ENCODE measurements at regions not wholly inside any gene's neighbourhood (a gene's known extent, or its start where the extent isn't known, plus 50 kb on each side); places are given as distances from the start of the nearest gene placed in this dataset.

DNA sequence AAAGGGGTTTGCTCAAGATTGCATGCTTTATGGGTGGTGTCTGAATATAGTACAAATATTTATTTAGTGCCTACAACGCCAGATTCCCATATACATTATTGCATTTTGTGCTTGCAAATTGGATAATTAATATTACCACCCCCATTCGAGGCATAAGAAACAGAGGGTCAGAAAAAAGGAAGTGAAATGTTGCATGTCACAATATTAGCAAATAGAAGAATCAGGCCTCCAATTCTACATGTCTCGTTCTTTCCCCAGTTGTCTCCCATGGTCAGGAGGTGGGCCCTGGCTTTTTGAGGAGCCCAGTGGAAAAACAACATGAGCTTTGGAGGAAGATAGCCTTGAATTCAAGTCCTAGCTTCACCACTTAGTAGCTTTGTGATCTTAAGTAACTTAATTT, 98.1 kb upstream of the CCDC112 start:
- Histone ChIP-seq H3K79me2 (ENCODE audit: insufficient read depth, low read depth, low read length) (no peaks in the 10 kb centered on the region), H3K9me2 (ENCODE audit: insufficient read depth, low read length) (no peaks in the 10 kb centered on the region), H3K4me2 (ENCODE audit: low read length) (no peak overlapping the region), H4K20me1 (ENCODE audit: insufficient read depth, low read length) (no peaks in the 10 kb centered on the region), H3K9me3 (ENCODE audit: low read length) (no peaks in the 10 kb centered on the region), H3K4me3 (ENCODE audit: low read depth, low read length, poor library complexity, severe bottlenecking) (no peak overlapping the region), H3K4me1 (ENCODE audit: insufficient read depth, low read length, poor library complexity, severe bottlenecking) (no peaks in the 10 kb centered on the region), H3K36me3 (ENCODE audit: insufficient read depth, low read length) (no peaks in the 10 kb centered on the region), H2AFZ (ENCODE audit: low read length) (no peak overlapping the region), H3K27ac (ENCODE audit: low read depth, low read length, poor library complexity, severe bottlenecking) (no peak overlapping the region)
- CTCF ChIA-PET (ENCODE audit: unreplicated experiment), result no interaction called here
- POLR2A ChIA-PET, result no interaction called here
- no peak for DNase-seq (ENCODE audit: low spot score)
- intact Hi-C loops (cut with micrococcal nuclease; ENCODE audit: unreplicated experiment), result no loop called here
- no TSS peak for BruUV-seq (replicated peaks)
- TF ChIP-seq CTCF (conservative IDR thresholded peaks at IDR 0.05; ENCODE audit: low read length) (no peak), EZH2phosphoT487 (IDR thresholded peaks at IDR 0.05; ENCODE audit: borderline replicate concordance, low read depth, low read length) (no peak)

DNA sequence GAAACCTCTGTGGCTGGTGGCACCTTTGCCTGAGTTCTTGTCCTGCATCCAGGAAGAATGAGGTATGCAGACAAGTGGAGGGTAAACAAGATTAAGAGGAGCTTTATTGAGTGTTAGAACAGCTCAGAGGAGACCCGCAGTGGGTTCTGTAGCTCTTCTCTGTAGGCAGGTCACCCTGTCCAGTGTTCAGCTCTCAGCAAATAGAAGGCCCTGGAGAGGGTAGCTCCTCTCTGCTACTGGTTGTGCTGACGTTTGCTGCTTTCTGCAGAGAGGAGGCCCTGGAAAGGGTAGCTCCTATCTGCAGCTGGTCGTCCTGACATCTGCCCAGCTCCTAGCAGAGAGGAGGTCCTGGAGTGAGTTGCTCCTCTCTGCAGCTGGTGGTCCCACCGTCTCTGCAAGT, 96.8 kb upstream of the CCDC112 start:
- intact Hi-C loops (cut with micrococcal nuclease; ENCODE audit: unreplicated experiment), result no loop called here
- Histone ChIP-seq H3K4me3 (ENCODE audit: low read depth, low read length, poor library complexity, severe bottlenecking) (no peak overlapping the region), H4K20me1 (ENCODE audit: insufficient read depth, low read length) (no peaks in the 10 kb centered on the region), H2AFZ (ENCODE audit: low read length) (no peak overlapping the region), H3K9me3 (ENCODE audit: low read length) (no peaks in the 10 kb centered on the region), H3K27ac (ENCODE audit: low read depth, low read length, poor library complexity, severe bottlenecking) (no peak overlapping the region), H3K9me2 (ENCODE audit: insufficient read depth, low read length) (no peaks in the 10 kb centered on the region), H3K79me2 (ENCODE audit: insufficient read depth, low read depth, low read length) (no peaks in the 10 kb centered on the region), H3K36me3 (ENCODE audit: insufficient read depth, low read length) (no peaks in the 10 kb centered on the region), H3K4me1 (ENCODE audit: insufficient read depth, low read length, poor library complexity, severe bottlenecking) (no peaks in the 10 kb centered on the region), H3K4me2 (ENCODE audit: low read length) (no peak overlapping the region)
- no peak for TF ChIP-seq EZH2phosphoT487 (IDR thresholded peaks at IDR 0.05; ENCODE audit: borderline replicate concordance, low read depth, low read length)
- TF ChIP-seq CTCF (conservative IDR thresholded peaks at IDR 0.05; ENCODE audit: low read length), result no peak
- no peak for DNase-seq (ENCODE audit: low spot score)
- no TSS peak for BruUV-seq (replicated peaks)
- POLR2A ChIA-PET, result interaction anchor here (1.0 to 1.5 kb wide), 2 partner anchors 9 to 10 kb away, joined by 4 read pairs; no protein-coding TSS in a partner anchor
- CTCF ChIA-PET (ENCODE audit: unreplicated experiment), result no interaction called here

- POLR2A ChIA-PET, result interaction anchor here (1.5 kb wide), 1 partner anchor 9 kb away, joined by 4 read pairs; no protein-coding TSS in a partner anchor
- no TSS peak for BruUV-seq (replicated peaks)
- H4K20me1 ChIP-seq (ENCODE audit: insufficient read depth, low read length), result no peaks in the 10 kb centered on the region
- no peak overlapping the region for H3K4me2 ChIP-seq (ENCODE audit: low read length)
- no peak overlapping the region for H2AFZ ChIP-seq (ENCODE audit: low read length)
- CTCF ChIA-PET (ENCODE audit: unreplicated experiment), result interaction anchor here (0.6 kb wide), 1 partner anchor 301 kb away, joined by 3 read pairs; no protein-coding TSS in a partner anchor
- TF ChIP-seq EZH2phosphoT487 (IDR thresholded peaks at IDR 0.05; ENCODE audit: borderline replicate concordance, low read depth, low read length) (no peak), CTCF (conservative IDR thresholded peaks at IDR 0.05; ENCODE audit: low read length) (no peak)
- H3K27ac ChIP-seq (ENCODE audit: low read depth, low read length, poor library complexity, severe bottlenecking), result no peak overlapping the region
- H3K9me2 ChIP-seq (ENCODE audit: insufficient read depth, low read length), result no peaks in the 10 kb centered on the region
- no peaks in the 10 kb centered on the region for H3K4me1 ChIP-seq (ENCODE audit: insufficient read depth, low read length, poor library complexity, severe bottlenecking)
- no peaks in the 10 kb centered on the region for H3K36me3 ChIP-seq (ENCODE audit: insufficient read depth, low read length)
- intact Hi-C loops (cut with micrococcal nuclease; ENCODE audit: unreplicated experiment), result no loop called here
- no peaks in the 10 kb centered on the region for H3K9me3 ChIP-seq (ENCODE audit: low read length)
- no peaks in the 10 kb centered on the region for H3K79me2 ChIP-seq (ENCODE audit: insufficient read depth, low read depth, low read length)
- no peak overlapping the region for H3K4me3 ChIP-seq (ENCODE audit: low read depth, low read length, poor library complexity, severe bottlenecking)
- DNase-seq (ENCODE audit: low spot score), result no peak
These were observed 96.2 kb upstream of the CCDC112 start for GRCh38 chr5:115392611-115393010.
